Kidney capillary endothelial cell (primary cell): ENCODE measurements at regions not wholly inside any gene's neighbourhood (a gene's known extent, or its start where the extent isn't known, plus 50 kb on each side); places are given as distances from the start of the nearest gene placed in this dataset.
A peak's percentile ranks its signal among the peaks of the same experiment; 100 is the strongest.

Experiments used
- DNase-seq: peaks from one replicate; pipeline ENCODE4 v3.0.0-alpha.2; 2018; ENCODE audit warnings: low spot score

GRCh38 chr13:103188713-103189326, 122.6 kb upstream of the SLC10A2 start:
- peak; percentile 16 for DNase-seq

GRCh38 chr13:103187721-103188156, 121.5 kb upstream of the SLC10A2 start:
- DNase-seq, result no peak

- no peak for DNase-seq
Measured at GRCh38 chr13:103184413-103184812, 118.2 kb upstream of the SLC10A2 start.

GRCh38 chr13:103178986-103179943, 113.0 kb upstream of the SLC10A2 start:
- no peak for DNase-seq

- DNase-seq, result no peak
Measured at GRCh38 chr13:103174966-103175365, 108.7 kb upstream of the SLC10A2 start.

- no peak for DNase-seq
Measured at GRCh38 chr13:103168901-103169508, 102.8 kb upstream of the SLC10A2 start.

GRCh38 chr13:103164251-103164650, 98.0 kb upstream of the SLC10A2 start:
- DNase-seq, result no peak

GRCh38 chr13:103161476-103161875, 95.3 kb upstream of the SLC10A2 start:
- no peak for DNase-seq

GRCh38 chr13:103157434-103158145, 91.4 kb upstream of the SLC10A2 start:
- no peak for DNase-seq

- no peak for DNase-seq
Measured at GRCh38 chr13:103157016-103157415, 90.8 kb upstream of the SLC10A2 start.

- DNase-seq, result no peak
Measured at GRCh38 chr13:103156346-103156998, 90.3 kb upstream of the SLC10A2 start.

- no peak for DNase-seq
Measured at GRCh38 chr13:103153466-103153865, 87.2 kb upstream of the SLC10A2 start.

GRCh38 chr13:103147961-103148360, 81.7 kb upstream of the SLC10A2 start:
- DNase-seq, result no peak

- DNase-seq, result no peak
Measured at GRCh38 chr13:103145442-103145841, 79.2 kb upstream of the SLC10A2 start.

- no peak for DNase-seq
Measured at GRCh38 chr13:103143432-103143831, 77.2 kb upstream of the SLC10A2 start.

GRCh38 chr13:103142151-103142550, 75.9 kb upstream of the SLC10A2 start:
- DNase-seq, result no peak

- no peak for DNase-seq
Measured at GRCh38 chr13:103140001-103140671, 73.9 kb upstream of the SLC10A2 start.

- no peak for DNase-seq
Measured at GRCh38 chr13:103134271-103134670, 68.1 kb upstream of the SLC10A2 start.

GRCh38 chr13:103133556-103133955, 67.3 kb upstream of the SLC10A2 start:
- no peak for DNase-seq

GRCh38 chr13:103130681-103131210, 64.5 kb upstream of the SLC10A2 start:
- no peak for DNase-seq

GRCh38 chr13:103130146-103130545, 63.9 kb upstream of the SLC10A2 start:
- DNase-seq, result no peak
